ENCODE measurements at regions not wholly inside any gene's neighbourhood (a gene's known extent, or its start where the extent isn't known, plus 50 kb on each side); places are given as distances from the start of the nearest gene placed in this dataset.
"Not testable (repeated sequence)": the region's sequence is repeated elsewhere in the genome, so short reads cannot be mapped to it uniquely, and the experiment has no call there.

DNA sequence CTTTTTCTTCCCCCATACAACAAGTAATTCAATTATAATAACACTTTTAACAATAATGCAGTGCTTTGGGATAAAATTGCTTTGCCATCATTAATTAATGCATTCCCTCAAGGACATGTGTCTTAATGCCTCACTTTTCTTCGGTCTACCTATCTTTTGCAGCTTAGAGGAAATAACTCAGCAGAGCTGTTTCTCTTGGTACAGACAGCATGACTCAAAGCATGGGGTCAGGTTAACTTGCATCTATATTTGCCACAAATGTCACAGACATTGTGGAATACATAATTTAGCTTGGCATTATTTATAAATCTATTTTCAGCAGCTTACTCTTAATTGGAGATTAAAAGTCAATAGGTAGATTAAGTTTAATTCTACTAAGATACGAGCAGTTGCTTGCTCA is 376.1 kb upstream of the CNTNAP5 start:
- no peak overlapping the region for H3K4me3 ChIP-seq (ENCODE audit: extremely low read depth, insufficient read depth, low read length, poor library complexity, severe bottlenecking)
- no peaks in the 10 kb centered on the region for H3K4me1 ChIP-seq (ENCODE audit: control insufficient read depth, insufficient read depth, low read length, poor library complexity, severe bottlenecking)
- H3K27ac ChIP-seq (ENCODE audit: low read depth, low read length, severe bottlenecking): no peak overlapping the region
- H3K9me3 ChIP-seq (ENCODE audit: control insufficient read depth, low read length): no peaks in the 10 kb centered on the region
- no peaks in the 10 kb centered on the region for H3K36me3 ChIP-seq (ENCODE audit: control insufficient read depth, insufficient read depth, low read length)
- WGBS, 2 experiments (ENCODE audit: insufficient coverage in 2 of 2): 88 to 89% methylated on average over 1 of the region's 2 CpGs

DNA sequence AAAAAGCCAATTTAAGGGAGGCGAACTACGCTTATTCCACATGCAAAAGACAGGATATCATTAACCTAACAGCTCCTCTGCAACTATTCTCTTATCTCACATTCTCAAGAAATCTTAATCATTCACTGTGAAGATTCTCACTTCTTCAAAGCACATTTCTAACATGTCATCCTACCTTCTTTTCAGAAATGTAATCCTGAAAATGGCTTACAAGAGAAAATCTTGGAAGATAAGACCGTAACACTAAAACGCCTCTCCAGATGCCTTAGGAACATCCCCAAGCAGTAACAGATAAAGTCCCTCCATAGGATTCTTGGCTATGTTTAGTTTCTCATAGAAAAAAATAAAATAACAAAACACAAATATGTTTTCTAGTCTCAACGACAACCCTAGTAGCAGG is 373.9 kb upstream of the CNTNAP5 start:
- no peak overlapping the region for H3K4me3 ChIP-seq (ENCODE audit: extremely low read depth, insufficient read depth, low read length, poor library complexity, severe bottlenecking)
- no peaks in the 10 kb centered on the region for H3K36me3 ChIP-seq (ENCODE audit: control insufficient read depth, insufficient read depth, low read length)
- 76 to 100% methylated on average over 2 to 3 of the region's 5 CpGs for WGBS, 2 experiments (ENCODE audit: insufficient coverage in 2 of 2)
- H3K27ac ChIP-seq (ENCODE audit: low read depth, low read length, severe bottlenecking): no peak overlapping the region
- H3K9me3 ChIP-seq (ENCODE audit: control insufficient read depth, low read length): no peaks in the 10 kb centered on the region
- no peaks in the 10 kb centered on the region for H3K4me1 ChIP-seq (ENCODE audit: control insufficient read depth, insufficient read depth, low read length, poor library complexity, severe bottlenecking)

DNA sequence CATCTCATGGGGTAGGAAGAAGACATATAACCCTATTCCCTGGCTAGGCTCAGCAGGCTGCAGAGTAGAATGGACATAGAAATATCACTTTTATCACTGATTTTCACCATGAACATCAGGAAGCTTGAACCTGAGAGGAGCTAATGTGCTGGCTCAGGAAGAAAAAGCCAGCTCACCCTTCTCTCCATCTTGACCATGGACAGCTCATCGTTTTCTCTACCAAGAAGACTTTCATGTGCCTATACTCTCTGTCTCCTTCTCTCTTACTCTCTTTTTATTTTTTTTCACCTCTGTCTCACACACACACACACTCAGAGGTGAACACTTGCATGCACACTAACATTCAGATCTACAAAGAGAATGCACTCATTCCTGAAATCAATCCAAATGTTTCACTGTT is 372.8 kb upstream of the CNTNAP5 start:
- H3K4me3 ChIP-seq (ENCODE audit: extremely low read depth, insufficient read depth, low read length, poor library complexity, severe bottlenecking): no peak overlapping the region
- no peaks in the 10 kb centered on the region for H3K36me3 ChIP-seq (ENCODE audit: control insufficient read depth, insufficient read depth, low read length)
- no peaks in the 10 kb centered on the region for H3K9me3 ChIP-seq (ENCODE audit: control insufficient read depth, low read length)
- WGBS, 2 experiments (ENCODE audit: insufficient coverage in 2 of 2): 82 to 100% methylated on average over 1 of the region's 1 CpG
- no peak overlapping the region for H3K27ac ChIP-seq (ENCODE audit: low read depth, low read length, severe bottlenecking)
- no peaks in the 10 kb centered on the region for H3K4me1 ChIP-seq (ENCODE audit: control insufficient read depth, insufficient read depth, low read length, poor library complexity, severe bottlenecking)

DNA sequence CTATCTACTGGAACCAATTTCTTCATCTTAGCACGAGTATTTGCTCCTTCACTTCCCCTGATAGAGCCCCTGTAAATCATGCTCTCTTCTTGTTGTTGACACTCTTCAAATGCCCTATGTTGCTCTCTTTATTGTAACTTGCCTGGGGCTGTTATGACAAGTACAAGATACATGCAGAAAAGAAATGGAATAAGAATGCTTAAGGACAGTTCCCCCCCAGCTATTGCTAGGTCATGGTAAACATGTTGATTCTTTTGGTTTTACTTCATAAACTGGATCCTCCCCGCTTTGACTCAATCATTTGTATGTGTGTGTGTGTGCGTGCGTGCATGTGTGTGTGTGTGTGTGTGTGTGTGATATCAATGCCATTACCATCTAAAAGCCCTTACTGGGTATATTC is 368.5 kb upstream of the CNTNAP5 start:
- Histone ChIP-seq H3K9me3 (ENCODE audit: control insufficient read depth, low read length) (no peaks in the 10 kb centered on the region), H3K36me3 (ENCODE audit: control insufficient read depth, insufficient read depth, low read length) (no peaks in the 10 kb centered on the region), H3K27ac (ENCODE audit: low read depth, low read length, severe bottlenecking) (no peak overlapping the region), H3K4me1 (ENCODE audit: control insufficient read depth, insufficient read depth, low read length, poor library complexity, severe bottlenecking) (no peaks in the 10 kb centered on the region), H3K4me3 (ENCODE audit: extremely low read depth, insufficient read depth, low read length, poor library complexity, severe bottlenecking) (no peak overlapping the region)
- 82 to 88% methylated on average over 1 of the region's 4 CpGs for WGBS, 2 experiments (ENCODE audit: insufficient coverage in 2 of 2)

DNA sequence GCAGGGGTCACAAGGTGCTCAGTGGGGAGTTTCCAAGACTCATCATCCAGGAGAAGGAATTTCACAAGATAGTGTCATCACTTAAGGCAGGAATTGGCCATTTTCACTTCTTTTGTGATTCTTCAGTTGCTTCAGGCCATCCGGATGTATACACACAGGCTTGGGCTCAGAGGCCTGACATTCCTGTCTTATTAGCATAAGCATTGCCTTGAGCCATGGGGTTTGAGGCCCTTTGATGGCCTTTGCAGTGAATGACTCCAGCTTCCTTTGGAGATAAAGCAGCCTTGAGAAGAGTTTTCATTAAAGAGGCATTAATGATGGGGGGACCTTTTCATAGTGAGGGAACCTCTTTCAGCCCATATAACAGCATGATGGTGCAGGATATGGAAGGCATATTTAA is 366.0 kb upstream of the CNTNAP5 start:
- Histone ChIP-seq H3K9me3 (ENCODE audit: control insufficient read depth, low read length) (no peaks in the 10 kb centered on the region), H3K4me1 (ENCODE audit: control insufficient read depth, insufficient read depth, low read length, poor library complexity, severe bottlenecking) (no peaks in the 10 kb centered on the region), H3K4me3 (ENCODE audit: extremely low read depth, insufficient read depth, low read length, poor library complexity, severe bottlenecking) (no peak overlapping the region), H3K27ac (ENCODE audit: low read depth, low read length, severe bottlenecking) (no peak overlapping the region), H3K36me3 (ENCODE audit: control insufficient read depth, insufficient read depth, low read length) (no peaks in the 10 kb centered on the region)
- 70 to 78% methylated on average over 1 of the region's 1 CpG for WGBS, 2 experiments (ENCODE audit: insufficient coverage in 2 of 2)

DNA sequence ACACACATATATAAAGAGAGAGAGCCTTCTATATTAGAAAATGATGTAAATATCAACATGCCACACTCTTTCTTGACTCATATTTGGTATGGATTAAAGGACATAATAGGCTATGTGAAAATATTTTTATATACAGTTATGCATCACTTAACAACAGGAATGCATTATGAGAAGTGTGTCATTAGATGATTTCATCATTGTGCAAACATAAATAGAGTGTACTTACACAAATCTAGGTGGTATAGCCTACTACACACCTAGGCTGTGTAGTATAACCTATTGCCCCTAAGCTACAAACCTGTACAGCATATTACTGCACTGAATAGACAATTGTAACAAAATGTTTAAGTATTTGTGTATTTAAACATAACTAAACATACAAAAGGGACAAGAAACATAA is 354.8 kb upstream of the CNTNAP5 start:
- Histone ChIP-seq H3K36me3 (ENCODE audit: control insufficient read depth, insufficient read depth, low read length) (no peaks in the 10 kb centered on the region), H3K27ac (ENCODE audit: low read depth, low read length, severe bottlenecking) (no peak overlapping the region), H3K4me3 (ENCODE audit: extremely low read depth, insufficient read depth, low read length, poor library complexity, severe bottlenecking) (no peak overlapping the region), H3K9me3 (ENCODE audit: control insufficient read depth, low read length) (no peaks in the 10 kb centered on the region), H3K4me1 (ENCODE audit: control insufficient read depth, insufficient read depth, low read length, poor library complexity, severe bottlenecking) (no peaks in the 10 kb centered on the region)

DNA sequence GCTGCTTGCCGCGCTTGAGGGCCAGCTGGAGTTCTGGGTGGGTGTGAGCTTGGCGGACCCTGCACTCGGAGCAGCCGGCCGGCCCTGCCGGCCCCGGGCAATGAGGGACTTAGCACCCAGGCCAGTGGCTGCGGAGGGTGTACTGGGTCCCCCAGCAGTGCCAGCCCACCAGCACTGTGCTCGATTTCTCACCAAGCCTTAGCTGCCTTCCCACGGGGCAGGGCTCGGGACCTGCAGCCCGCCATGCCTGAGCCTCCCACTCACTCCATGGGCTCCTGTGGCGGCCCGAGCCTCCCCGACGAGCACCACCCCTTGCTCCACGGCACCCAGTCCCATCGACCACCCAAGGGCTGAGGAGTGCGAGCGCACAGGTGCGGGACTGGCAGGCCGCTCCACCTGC is 341.3 kb upstream of the CNTNAP5 start:
- H3K9me3 ChIP-seq (ENCODE audit: control insufficient read depth, low read length); H3K36me3 ChIP-seq (ENCODE audit: control insufficient read depth, insufficient read depth, low read length); H3K4me3 ChIP-seq (ENCODE audit: extremely low read depth, insufficient read depth, low read length, poor library complexity, severe bottlenecking); H3K4me1 ChIP-seq (ENCODE audit: control insufficient read depth, insufficient read depth, low read length, poor library complexity, severe bottlenecking); H3K27ac ChIP-seq (ENCODE audit: low read depth, low read length, severe bottlenecking): not testable (repeated sequence)
- 93 to 94% methylated on average over 12 to 13 of the region's 23 CpGs for WGBS, 2 experiments (ENCODE audit: insufficient coverage in 2 of 2)

DNA sequence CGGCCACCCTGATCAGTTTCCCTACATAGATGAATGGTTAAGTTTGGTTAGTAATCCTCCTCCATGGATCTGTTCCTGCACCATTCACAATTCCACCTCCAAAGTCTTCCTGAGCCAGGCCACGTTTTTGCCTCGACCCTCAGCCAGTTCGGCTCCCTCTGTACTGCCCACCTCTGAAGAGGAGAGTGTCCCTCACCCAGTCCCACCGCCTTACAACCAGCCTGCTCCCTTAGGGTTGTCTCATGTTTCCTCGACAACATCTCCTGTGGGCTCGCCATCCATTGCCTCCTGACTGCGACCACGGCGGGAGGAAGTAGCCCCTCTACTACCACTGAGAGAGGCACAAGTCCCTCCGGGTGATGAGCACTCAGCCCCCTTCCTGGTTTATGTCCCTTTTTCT is 338.0 kb upstream of the CNTNAP5 start:
- no peaks in the 10 kb centered on the region for H3K4me1 ChIP-seq (ENCODE audit: control insufficient read depth, insufficient read depth, low read length, poor library complexity, severe bottlenecking)
- no peak overlapping the region for H3K27ac ChIP-seq (ENCODE audit: low read depth, low read length, severe bottlenecking)
- WGBS, 2 experiments (ENCODE audit: insufficient coverage in 2 of 2): 93 to 98% methylated on average over 10 of the region's 11 CpGs
- no peaks in the 10 kb centered on the region for H3K36me3 ChIP-seq (ENCODE audit: control insufficient read depth, insufficient read depth, low read length)
- H3K9me3 ChIP-seq (ENCODE audit: control insufficient read depth, low read length): no peaks in the 10 kb centered on the region
- H3K4me3 ChIP-seq (ENCODE audit: extremely low read depth, insufficient read depth, low read length, poor library complexity, severe bottlenecking): no peak overlapping the region

DNA sequence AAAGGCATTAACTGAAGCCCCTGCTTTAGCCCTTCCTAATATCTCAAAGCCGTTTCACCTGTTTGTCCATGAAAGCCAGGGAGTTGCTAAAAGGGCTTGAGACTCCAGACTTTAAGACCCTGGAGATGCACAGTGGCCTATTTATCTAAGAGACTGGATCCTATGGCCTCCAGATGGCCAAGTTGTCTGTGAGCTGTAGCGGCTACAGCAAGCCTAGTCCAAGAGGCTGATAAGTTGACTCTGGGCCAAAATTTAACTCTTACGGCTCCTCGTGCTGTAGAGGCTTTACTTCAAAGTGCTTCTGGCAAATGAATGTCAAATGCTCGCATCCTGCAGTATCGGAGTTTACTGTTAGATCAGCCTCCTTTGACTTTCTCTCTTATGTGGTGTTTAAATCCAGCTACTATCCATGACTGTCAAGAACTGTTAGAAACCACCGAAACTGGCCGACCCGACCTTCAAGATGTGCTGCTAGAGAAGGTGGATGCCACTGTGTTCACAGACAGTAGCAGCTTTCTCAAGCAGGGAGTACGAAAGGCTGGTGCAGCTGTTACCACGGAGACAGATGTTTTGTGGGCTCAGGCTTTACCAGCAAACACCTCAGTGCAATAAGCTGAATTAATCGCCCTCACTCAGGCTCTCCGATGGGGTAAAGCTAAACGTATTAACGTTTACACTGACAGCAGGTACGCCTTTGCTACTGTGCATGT is 336.7 kb upstream of the CNTNAP5 start:
- Histone ChIP-seq H3K9me3 (ENCODE audit: control insufficient read depth, low read length) (no peaks in the 10 kb centered on the region), H3K27ac (ENCODE audit: low read depth, low read length, severe bottlenecking) (no peak overlapping the region), H3K36me3 (ENCODE audit: control insufficient read depth, insufficient read depth, low read length) (no peaks in the 10 kb centered on the region), H3K4me3 (ENCODE audit: extremely low read depth, insufficient read depth, low read length, poor library complexity, severe bottlenecking) (no peak overlapping the region), H3K4me1 (ENCODE audit: control insufficient read depth, insufficient read depth, low read length, poor library complexity, severe bottlenecking) (no peaks in the 10 kb centered on the region)
- 89 to 90% methylated on average over 12 to 13 of the region's 16 CpGs for WGBS, 2 experiments (ENCODE audit: insufficient coverage in 2 of 2)

DNA sequence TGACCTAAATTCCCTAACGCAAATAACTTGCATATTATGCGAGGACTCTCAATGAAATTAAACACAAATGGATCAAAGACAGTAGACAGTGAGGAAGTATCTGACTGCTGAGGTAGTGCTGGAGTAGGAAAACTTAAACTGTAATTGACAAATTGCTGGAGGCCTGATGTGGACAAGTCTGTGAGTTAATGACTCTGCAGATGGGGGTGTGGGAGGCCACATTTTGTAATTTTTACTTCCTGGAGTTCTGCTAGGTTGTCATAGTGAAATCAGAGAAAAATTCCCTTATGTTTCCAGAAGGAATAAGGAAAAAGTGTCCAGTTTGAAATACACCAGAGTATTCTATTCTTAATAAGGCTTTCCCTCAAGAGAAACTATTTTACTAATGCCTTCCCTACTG is 333.0 kb upstream of the CNTNAP5 start:
- H3K27ac ChIP-seq (ENCODE audit: low read depth, low read length, severe bottlenecking): no peak overlapping the region
- H3K36me3 ChIP-seq (ENCODE audit: control insufficient read depth, insufficient read depth, low read length): no peaks in the 10 kb centered on the region
- H3K4me3 ChIP-seq (ENCODE audit: extremely low read depth, insufficient read depth, low read length, poor library complexity, severe bottlenecking): no peak overlapping the region
- no peaks in the 10 kb centered on the region for H3K9me3 ChIP-seq (ENCODE audit: control insufficient read depth, low read length)
- H3K4me1 ChIP-seq (ENCODE audit: control insufficient read depth, insufficient read depth, low read length, poor library complexity, severe bottlenecking): no peaks in the 10 kb centered on the region
- WGBS, 2 experiments (ENCODE audit: insufficient coverage in 2 of 2): 92% methylated on average over 2 of the region's 2 CpGs; no CpG with 5 or more reads in 1 of the 2 experiments

DNA sequence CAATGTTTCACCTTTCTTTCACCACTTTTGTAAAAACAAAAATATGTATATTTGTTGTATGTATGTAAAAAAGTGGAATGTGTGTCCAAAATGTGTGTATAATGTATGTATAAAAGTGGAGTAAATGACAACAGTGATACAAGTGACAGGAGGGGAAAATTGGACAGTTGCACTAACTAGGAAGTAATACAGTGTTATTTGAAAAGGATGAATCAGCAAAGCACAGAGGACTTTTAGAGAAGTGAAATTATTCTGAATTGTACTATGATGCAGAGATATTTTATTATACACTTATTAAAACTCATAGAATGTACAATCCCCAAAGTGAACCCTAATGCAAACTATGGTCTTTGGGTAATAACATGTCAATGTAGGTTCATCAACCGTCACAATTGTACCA is 331.3 kb upstream of the CNTNAP5 start:
- no peak overlapping the region for H3K27ac ChIP-seq (ENCODE audit: low read depth, low read length, severe bottlenecking)
- H3K36me3 ChIP-seq (ENCODE audit: control insufficient read depth, insufficient read depth, low read length): no peaks in the 10 kb centered on the region
- WGBS, 2 experiments (ENCODE audit: insufficient coverage in 2 of 2): no CpG with 5 or more reads among the region's 1 CpG
- no peaks in the 10 kb centered on the region for H3K9me3 ChIP-seq (ENCODE audit: control insufficient read depth, low read length)
- no peak overlapping the region for H3K4me3 ChIP-seq (ENCODE audit: extremely low read depth, insufficient read depth, low read length, poor library complexity, severe bottlenecking)
- no peaks in the 10 kb centered on the region for H3K4me1 ChIP-seq (ENCODE audit: control insufficient read depth, insufficient read depth, low read length, poor library complexity, severe bottlenecking)

Measured in mesodermal cell (in vitro differentiated cells).